ENCODE measurements at regions not wholly inside any gene's neighbourhood (a gene's known extent, or its start where the extent isn't known, plus 50 kb on each side); places are given as distances from the start of the nearest gene placed in this dataset.

GRCh38 chr5:6907320-6907918, 194.2 kb downstream of the TENT4A start:
- H3K9me3 ChIP-seq (replicated peaks in 1 of 2; ENCODE audit: control insufficient read depth in 1 of 2, insufficient read depth in 1 of 2, low read length in 2 of 2), result peaks cover 0 to 7% of the 10 kb centered on the region in 2 donors
- WGBS (ENCODE audit: insufficient coverage), result 84% methylated on average over 5 of the region's 8 CpGs
- H3K4me3 Mint-ChIP-seq, result no peak overlapping the region
- H3K27ac ChIP-seq (ENCODE audit: low read depth in 1 of 2, low read length in 2 of 2), result no peak overlapping the region
- no peaks in the 10 kb centered on the region for H3K27me3 ChIP-seq (ENCODE audit: control insufficient read depth in 2 of 2, insufficient read depth in 2 of 2, low read length in 2 of 2)
- H3K36me3 Mint-ChIP-seq, result no peaks in the 10 kb centered on the region
- H3K9me3 Mint-ChIP-seq, result peaks cover 0 to 18% (median 2%) of the 10 kb centered on the region in 7 donors
- H3K4me2 ChIP-seq (replicated peaks; ENCODE audit: extremely low read depth, low read length, poor library complexity, severe bottlenecking), result no peak overlapping the region
- no peak for DNase-seq
- no peak overlapping the region for H3K4me3 ChIP-seq (replicated peaks in 1 of 3; ENCODE audit: low read depth in 2 of 3, low read length in 3 of 3)
- H2AFZ ChIP-seq (ENCODE audit: insufficient read depth, low read depth, low read length, poor library complexity, severe bottlenecking), result no peak overlapping the region
- no peaks in the 10 kb centered on the region for H3K4me1 Mint-ChIP-seq
- TF ChIP-seq, protein P1, sequence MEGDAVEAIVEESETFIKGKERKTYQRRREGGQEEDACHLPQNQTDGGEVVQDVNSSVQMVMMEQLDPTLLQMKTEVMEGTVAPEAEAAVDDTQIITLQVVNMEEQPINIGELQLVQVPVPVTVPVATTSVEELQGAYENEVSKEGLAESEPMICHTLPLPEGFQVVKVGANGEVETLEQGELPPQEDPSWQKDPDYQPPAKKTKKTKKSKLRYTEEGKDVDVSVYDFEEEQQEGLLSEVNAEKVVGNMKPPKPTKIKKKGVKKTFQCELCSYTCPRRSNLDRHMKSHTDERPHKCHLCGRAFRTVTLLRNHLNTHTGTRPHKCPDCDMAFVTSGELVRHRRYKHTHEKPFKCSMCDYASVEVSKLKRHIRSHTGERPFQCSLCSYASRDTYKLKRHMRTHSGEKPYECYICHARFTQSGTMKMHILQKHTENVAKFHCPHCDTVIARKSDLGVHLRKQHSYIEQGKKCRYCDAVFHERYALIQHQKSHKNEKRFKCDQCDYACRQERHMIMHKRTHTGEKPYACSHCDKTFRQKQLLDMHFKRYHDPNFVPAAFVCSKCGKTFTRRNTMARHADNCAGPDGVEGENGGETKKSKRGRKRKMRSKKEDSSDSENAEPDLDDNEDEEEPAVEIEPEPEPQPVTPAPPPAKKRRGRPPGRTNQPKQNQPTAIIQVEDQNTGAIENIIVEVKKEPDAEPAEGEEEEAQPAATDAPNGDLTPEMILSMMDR (IDR thresholded peaks at IDR 0.05), result no peak
- no peaks in the 10 kb centered on the region for H3K4me1 ChIP-seq (ENCODE audit: control insufficient read depth in 1 of 2, insufficient read depth in 2 of 2, low read length in 2 of 2)
- no peak overlapping the region for H3K9ac ChIP-seq (ENCODE audit: insufficient read depth, low read length, poor library complexity, severe bottlenecking)
- no peaks in the 10 kb centered on the region for H4K20me1 ChIP-seq (ENCODE audit: insufficient read depth, low read length)
- no peaks in the 10 kb centered on the region for H3K36me3 ChIP-seq (replicated peaks in 1 of 2; ENCODE audit: control insufficient read depth in 1 of 2, insufficient read depth in 2 of 2, low read length in 2 of 2)
- no peaks in the 10 kb centered on the region for H3K79me2 ChIP-seq (ENCODE audit: insufficient read depth, low read length)
- intact Hi-C loops (cut with micrococcal nuclease), result no loop called here
- H3K27ac Mint-ChIP-seq, result no peak overlapping the region
- H3K27me3 Mint-ChIP-seq (ENCODE audit: low read depth in 3 of 3), result peaks cover 0 to 1% (median 0%) of the 10 kb centered on the region in 3 donors

- no peak overlapping the region for H3K4me3 Mint-ChIP-seq
- Histone ChIP-seq H3K79me2 (ENCODE audit: insufficient read depth, low read length) (no peaks in the 10 kb centered on the region), H3K4me1 (ENCODE audit: control insufficient read depth in 1 of 2, insufficient read depth in 2 of 2, low read length in 2 of 2) (no peaks in the 10 kb centered on the region), H3K4me3 (replicated peaks in 1 of 3; ENCODE audit: low read depth in 2 of 3, low read length in 3 of 3) (no peak overlapping the region), H3K9ac (ENCODE audit: insufficient read depth, low read length, poor library complexity, severe bottlenecking) (no peak overlapping the region), H3K9me3 (replicated peaks in 1 of 2; ENCODE audit: control insufficient read depth in 1 of 2, insufficient read depth in 1 of 2, low read length in 2 of 2) (peaks cover 0 to 7% of the 10 kb centered on the region in 2 donors), H4K20me1 (ENCODE audit: insufficient read depth, low read length) (no peaks in the 10 kb centered on the region), H3K27ac (ENCODE audit: low read depth in 1 of 2, low read length in 2 of 2) (no peak overlapping the region), H3K36me3 (replicated peaks in 1 of 2; ENCODE audit: control insufficient read depth in 1 of 2, insufficient read depth in 2 of 2, low read length in 2 of 2) (no peaks in the 10 kb centered on the region), H3K27me3 (ENCODE audit: control insufficient read depth in 2 of 2, insufficient read depth in 2 of 2, low read length in 2 of 2) (no peaks in the 10 kb centered on the region), H3K4me2 (replicated peaks; ENCODE audit: extremely low read depth, low read length, poor library complexity, severe bottlenecking) (no peak overlapping the region), H2AFZ (ENCODE audit: insufficient read depth, low read depth, low read length, poor library complexity, severe bottlenecking) (no peak overlapping the region)
- peaks cover 0 to 2% (median 1%) of the 10 kb centered on the region in 3 donors for H3K27me3 Mint-ChIP-seq (ENCODE audit: low read depth in 3 of 3)
- intact Hi-C loops (cut with micrococcal nuclease), result no loop called here
- no peak for DNase-seq
- H3K4me1 Mint-ChIP-seq, result no peaks in the 10 kb centered on the region
- WGBS (ENCODE audit: insufficient coverage), result 80% methylated on average over 3 of the region's 4 CpGs
- H3K9me3 Mint-ChIP-seq, result peaks cover 0 to 21% (median 4%) of the 10 kb centered on the region in 7 donors
- H3K36me3 Mint-ChIP-seq, result no peaks in the 10 kb centered on the region
- TF ChIP-seq, protein P1 (IDR thresholded peaks at IDR 0.05), result no peak
- H3K27ac Mint-ChIP-seq, result no peak overlapping the region
Observed at GRCh38 chr5:6909901-6910300, 196.7 kb downstream of the TENT4A start.
